Immature natural killer cell (primary cell): ENCODE measurements at regions not wholly inside any gene's neighbourhood (a gene's known extent, or its start where the extent isn't known, plus 50 kb on each side); places are given as distances from the start of the nearest gene placed in this dataset.
"Not testable (repeated sequence)": the region's sequence is repeated elsewhere in the genome, so short reads cannot be mapped to it uniquely, and the experiment has no call there.

ENCODE experiments used
- DNase-seq, 3 donors: peaks; one replicate each; pipeline ENCODE4 v3.0.0; 2022; ENCODE audit warnings: mixed read lengths in 1 of 3
- H3K27ac Mint-ChIP-seq, 6 donors: one replicate each; pipeline ENCODE4 v1.8.0; 2020; ENCODE audit warnings: mixed read lengths in 6 of 6, mild to moderate bottlenecking in 5 of 6, inconsistent platforms in 4 of 6, moderate library complexity in 3 of 6
- H3K27me3 Mint-ChIP-seq, 3 donors: one replicate each; pipeline ENCODE4 v1.8.0; 2020 to 2021; ENCODE audit warnings: low read depth in 3 of 3, mild to moderate bottlenecking in 3 of 3, mixed read lengths in 3 of 3, moderate library complexity in 3 of 3, inconsistent platforms in 1 of 3
- H3K36me3 Mint-ChIP-seq, 3 donors: one replicate each; pipeline ENCODE4 v1.8.0; 2020; ENCODE audit warnings: mixed read lengths in 3 of 3, inconsistent platforms in 2 of 3, mild to moderate bottlenecking in 2 of 3
- H3K4me1 Mint-ChIP-seq, 2 donors: one replicate each; pipeline ENCODE4 v1.8.0; 2020; ENCODE audit warnings: inconsistent platforms in 2 of 2, mild to moderate bottlenecking in 2 of 2, mixed read lengths in 2 of 2, moderate library complexity in 1 of 2
- H3K4me3 Mint-ChIP-seq, 5 donors: one replicate each; pipeline ENCODE4 v1.8.0; 2020; ENCODE audit warnings: mild to moderate bottlenecking in 5 of 5, mixed read lengths in 5 of 5, inconsistent platforms in 3 of 5, moderate library complexity in 3 of 5
- H3K9me3 Mint-ChIP-seq, 6 donors: one replicate each; pipeline ENCODE4 v1.8.0; 2020; ENCODE audit warnings: mild to moderate bottlenecking in 6 of 6, mixed read lengths in 6 of 6, inconsistent platforms in 4 of 6, moderate library complexity in 3 of 6

- Mint-ChIP-seq H3K4me3 (no peak overlapping the region), H3K27me3 (peaks cover 0 to 3% (median 0%) of the 10 kb centered on the region in 3 donors), H3K4me1 (no peaks in the 10 kb centered on the region), H3K27ac (no peak overlapping the region), H3K36me3 (no peaks in the 10 kb centered on the region), H3K9me3 (peaks cover 6 to 26% (median 9%) of the 10 kb centered on the region in 6 donors)
- no peak for DNase-seq
Measured at GRCh38 chr14:29982171-29982570, 54.5 kb upstream of the PRKD1 start.

DNA sequence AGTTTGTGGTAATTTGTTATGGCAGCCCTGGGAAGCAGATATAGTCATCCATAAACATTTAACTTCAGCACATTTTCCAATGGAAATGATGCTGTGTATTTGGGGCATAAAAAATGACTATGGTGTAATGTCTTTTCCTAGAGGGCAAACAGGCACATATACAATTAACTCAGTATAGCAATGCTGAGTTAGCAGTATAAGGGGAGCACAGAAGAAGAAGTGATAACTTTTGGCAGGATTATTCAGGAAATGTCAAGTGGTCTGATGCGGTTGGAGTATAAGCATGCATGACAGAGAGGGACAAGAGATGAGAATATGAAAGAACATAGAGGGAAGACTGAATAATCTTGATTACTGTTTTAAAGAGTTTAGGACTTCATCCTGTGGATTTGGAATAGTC lies 55.3 kb upstream of the PRKD1 start:
- peaks cover 0 to 2% (median 0%) of the 10 kb centered on the region in 3 donors for H3K27me3 Mint-ChIP-seq
- no peak overlapping the region for H3K27ac Mint-ChIP-seq
- no peaks in the 10 kb centered on the region for H3K36me3 Mint-ChIP-seq
- peaks cover 6 to 27% (median 7%) of the 10 kb centered on the region in 6 donors for H3K9me3 Mint-ChIP-seq
- H3K4me3 Mint-ChIP-seq = no peak overlapping the region
- no peaks in the 10 kb centered on the region for H3K4me1 Mint-ChIP-seq
- DNase-seq = no peak

- H3K27me3 Mint-ChIP-seq = not testable (repeated sequence)
Measured at GRCh38 chr14:29990344-29990857, 62.8 kb upstream of the PRKD1 start.

GRCh38 chr14:29990993-29991392 lies 63.3 kb upstream of the PRKD1 start:
- peaks cover 0 to 1% (median 0%) of the 10 kb centered on the region in 3 donors for H3K27me3 Mint-ChIP-seq
- H3K27ac Mint-ChIP-seq = no peak overlapping the region
- H3K36me3 Mint-ChIP-seq = no peaks in the 10 kb centered on the region
- peaks cover 0 to 33% (median 5%) of the 10 kb centered on the region in 6 donors for H3K9me3 Mint-ChIP-seq
- DNase-seq = no peak
- H3K4me3 Mint-ChIP-seq = no peak overlapping the region
- no peaks in the 10 kb centered on the region for H3K4me1 Mint-ChIP-seq

More at GRCh38 chr14:29990344-29990857, 62.8 kb upstream of the PRKD1 start:
- H3K36me3 Mint-ChIP-seq, DNase-seq, H3K4me1 Mint-ChIP-seq, H3K4me3 Mint-ChIP-seq, H3K27ac Mint-ChIP-seq: not testable (repeated sequence)
- H3K9me3 Mint-ChIP-seq = peaks cover 0 to 33% (median 5%) of the 10 kb centered on the region in 6 donors

DNA sequence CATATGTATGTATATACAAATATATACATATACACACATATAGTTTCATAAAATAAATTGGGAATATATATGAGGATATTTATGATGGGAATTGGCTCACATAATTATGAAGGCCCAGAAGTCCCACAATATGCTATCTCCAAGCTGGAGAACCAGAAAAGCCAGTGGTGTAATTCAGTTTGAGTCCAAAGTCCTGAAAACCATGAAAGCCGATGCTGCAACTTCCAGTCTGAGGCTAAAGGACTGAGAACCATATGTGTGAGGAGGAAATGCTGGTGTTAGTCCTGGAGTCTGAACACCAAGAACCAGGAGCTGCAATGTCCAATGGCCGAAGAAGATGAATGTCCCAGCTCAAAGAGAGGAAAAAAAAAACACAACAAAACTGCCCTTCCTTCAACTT lies 65.5 kb upstream of the PRKD1 start:
- Mint-ChIP-seq H3K4me3 (no peak overlapping the region), H3K4me1 (no peaks in the 10 kb centered on the region), H3K9me3 (peaks cover 0 to 19% (median 2%) of the 10 kb centered on the region in 6 donors), H3K36me3 (no peaks in the 10 kb centered on the region), H3K27me3 (peaks cover 0 to 1% (median 0%) of the 10 kb centered on the region in 3 donors), H3K27ac (no peak overlapping the region)
- DNase-seq = no peak

DNA sequence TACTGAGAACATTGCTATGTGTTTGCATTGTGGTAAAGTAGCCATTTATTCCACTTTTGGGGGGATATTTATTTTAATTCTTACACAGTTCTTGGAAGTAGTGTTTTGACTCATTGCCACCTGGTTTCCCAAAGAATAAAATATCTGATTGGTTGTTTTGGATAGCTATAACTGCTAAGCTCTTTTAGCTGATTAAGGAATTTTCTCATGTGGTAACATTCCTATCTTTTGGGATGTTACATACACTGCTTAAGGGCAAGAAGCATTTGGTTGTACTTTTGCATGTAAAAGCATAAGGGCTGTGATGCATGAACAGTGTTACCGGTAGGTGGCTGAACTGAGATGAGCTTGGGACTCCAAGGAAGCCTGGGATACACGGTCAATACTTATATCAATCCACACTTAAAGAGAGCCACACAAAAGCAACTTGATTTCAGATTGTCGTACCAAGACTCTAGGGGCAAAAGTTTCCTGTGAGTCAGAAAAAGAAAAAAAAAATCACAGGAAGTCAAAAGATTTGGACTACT lies 71.4 kb upstream of the PRKD1 start:
- no peaks in the 10 kb centered on the region for H3K4me1 Mint-ChIP-seq
- H3K36me3 Mint-ChIP-seq = no peaks in the 10 kb centered on the region
- DNase-seq = no peak
- peaks cover 4 to 28% (median 9%) of the 10 kb centered on the region in 6 donors for H3K9me3 Mint-ChIP-seq
- H3K27ac Mint-ChIP-seq = no peak overlapping the region
- peaks cover 0 to 2% (median 0%) of the 10 kb centered on the region in 3 donors for H3K27me3 Mint-ChIP-seq
- no peak overlapping the region for H3K4me3 Mint-ChIP-seq

GRCh38 chr14:30002859-30003258 lies 75.2 kb upstream of the PRKD1 start:
- Mint-ChIP-seq H3K4me1 (no peaks in the 10 kb centered on the region), H3K36me3 (no peaks in the 10 kb centered on the region), H3K27ac (no peak overlapping the region), H3K27me3 (peaks cover 0 to 2% (median 0%) of the 10 kb centered on the region in 3 donors), H3K9me3 (peaks cover 2 to 29% (median 12%) of the 10 kb centered on the region in 6 donors), H3K4me3 (no peak overlapping the region)
- DNase-seq = no peak

GRCh38 chr14:30005114-30005808 lies 77.6 kb upstream of the PRKD1 start:
- Mint-ChIP-seq H3K36me3 (no peaks in the 10 kb centered on the region), H3K9me3 (peaks cover 2 to 38% (median 16%) of the 10 kb centered on the region in 6 donors), H3K4me3 (no peak overlapping the region), H3K27me3 (peaks cover 0 to 2% (median 0%) of the 10 kb centered on the region in 3 donors), H3K27ac (no peak overlapping the region), H3K4me1 (no peaks in the 10 kb centered on the region)
- DNase-seq = no peak

- no peaks in the 10 kb centered on the region for H3K36me3 Mint-ChIP-seq
- H3K4me3 Mint-ChIP-seq = no peak overlapping the region
- H3K9me3 Mint-ChIP-seq = peaks cover 2 to 37% (median 14%) of the 10 kb centered on the region in 6 donors
- H3K4me1 Mint-ChIP-seq = no peaks in the 10 kb centered on the region
- H3K27ac Mint-ChIP-seq = no peak overlapping the region
- no peak for DNase-seq
- peaks cover 0 to 2% (median 0%) of the 10 kb centered on the region in 3 donors for H3K27me3 Mint-ChIP-seq
Measured at GRCh38 chr14:30006695-30007094, 79.0 kb upstream of the PRKD1 start.

- Mint-ChIP-seq H3K36me3 (peaks cover 0 to 3% (median 0%) of the 10 kb centered on the region in 3 donors), H3K4me3 (no peak overlapping the region)
- DNase-seq = no peak
Measured at GRCh38 chr14:30015489-30015888, 87.8 kb upstream of the PRKD1 start.

GRCh38 chr14:30016002-30016401 lies 88.4 kb upstream of the PRKD1 start:
- no peaks in the 10 kb centered on the region for H3K4me1 Mint-ChIP-seq
- H3K36me3 Mint-ChIP-seq = peaks cover 0 to 3% (median 0%) of the 10 kb centered on the region in 3 donors
- no peak overlapping the region for H3K4me3 Mint-ChIP-seq
- peaks cover 0 to 2% (median 2%) of the 10 kb centered on the region in 3 donors for H3K27me3 Mint-ChIP-seq
- no peak overlapping the region for H3K27ac Mint-ChIP-seq
- DNase-seq = no peak
- H3K9me3 Mint-ChIP-seq = peaks cover 6 to 47% (median 17%) of the 10 kb centered on the region in 6 donors

More at GRCh38 chr14:30015489-30015888, 87.8 kb upstream of the PRKD1 start:
- no peak overlapping the region for H3K27ac Mint-ChIP-seq
- H3K4me1 Mint-ChIP-seq = no peaks in the 10 kb centered on the region
- peaks cover 0 to 2% (median 2%) of the 10 kb centered on the region in 3 donors for H3K27me3 Mint-ChIP-seq
- H3K9me3 Mint-ChIP-seq = peaks cover 6 to 42% (median 16%) of the 10 kb centered on the region in 6 donors

GRCh38 chr14:30017370-30017993 lies 89.8 kb upstream of the PRKD1 start:
- DNase-seq = no peak
- Mint-ChIP-seq H3K36me3 (peaks cover 0 to 3% (median 0%) of the 10 kb centered on the region in 3 donors), H3K9me3 (peaks cover 6 to 46% (median 16%) of the 10 kb centered on the region in 6 donors), H3K27ac (no peak overlapping the region), H3K4me1 (no peaks in the 10 kb centered on the region), H3K4me3 (no peak overlapping the region), H3K27me3 (peaks cover 0 to 2% (median 2%) of the 10 kb centered on the region in 3 donors)

DNA sequence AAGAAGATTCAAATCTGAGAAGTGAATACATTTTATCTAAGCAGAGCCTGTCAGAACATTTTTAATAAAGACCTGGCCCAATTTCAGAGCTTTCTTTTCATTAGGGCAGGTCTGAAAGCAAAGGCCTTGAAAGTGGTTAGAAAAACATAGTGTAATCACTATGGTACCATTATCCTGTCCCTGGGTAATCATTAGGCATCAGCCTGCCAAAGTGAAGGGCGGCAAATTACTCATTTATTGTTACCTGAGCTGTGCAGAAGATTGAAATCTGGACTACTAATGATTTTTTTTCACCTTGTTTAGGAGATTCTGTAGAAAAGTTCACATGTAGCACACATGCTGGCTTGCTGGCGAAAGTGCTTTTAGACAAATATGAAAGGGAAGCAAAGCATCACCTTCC lies 92.6 kb upstream of the PRKD1 start:
- H3K9me3 Mint-ChIP-seq = peaks cover 6 to 64% (median 21%) of the 10 kb centered on the region in 6 donors
- no peaks in the 10 kb centered on the region for H3K4me1 Mint-ChIP-seq
- H3K4me3 Mint-ChIP-seq = no peak overlapping the region
- no peak for DNase-seq
- no peak overlapping the region for H3K27ac Mint-ChIP-seq
- H3K27me3 Mint-ChIP-seq = peaks cover 0 to 2% (median 2%) of the 10 kb centered on the region in 3 donors
- H3K36me3 Mint-ChIP-seq = peaks cover 0 to 3% (median 0%) of the 10 kb centered on the region in 3 donors

DNA sequence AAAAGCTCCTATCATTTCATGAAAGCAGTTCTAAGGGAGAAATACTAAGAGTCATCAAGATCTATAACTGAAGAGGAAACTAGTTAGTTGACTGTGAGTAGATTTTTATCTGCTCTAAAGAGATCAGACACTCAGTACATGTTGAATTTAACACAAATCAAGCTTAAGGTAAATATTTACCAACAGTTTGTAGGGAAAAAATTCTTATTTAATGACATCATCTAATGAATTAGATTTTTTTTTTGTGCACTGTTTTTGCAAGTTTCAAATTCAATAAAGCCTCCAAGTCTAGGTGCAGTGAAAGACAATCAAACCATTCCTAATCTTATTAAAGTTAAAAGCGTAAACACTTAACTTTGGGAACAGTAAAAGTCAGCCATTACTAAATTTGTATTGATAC lies 93.0 kb upstream of the PRKD1 start:
- no peak overlapping the region for H3K4me3 Mint-ChIP-seq
- H3K27me3 Mint-ChIP-seq = peaks cover 0 to 2% (median 2%) of the 10 kb centered on the region in 3 donors
- peaks cover 6 to 64% (median 22%) of the 10 kb centered on the region in 6 donors for H3K9me3 Mint-ChIP-seq
- no peak for DNase-seq
- no peaks in the 10 kb centered on the region for H3K4me1 Mint-ChIP-seq
- H3K27ac Mint-ChIP-seq = no peak overlapping the region
- peaks cover 0 to 3% (median 0%) of the 10 kb centered on the region in 3 donors for H3K36me3 Mint-ChIP-seq
